ENCODE measurements at regions not wholly inside any gene's neighbourhood (a gene's known extent, or its start where the extent isn't known, plus 50 kb on each side); places are given as distances from the start of the nearest gene placed in this dataset.

GRCh38 chr2:226440127-226440918, 359.3 kb downstream of the IRS1 start:
- H3K4me1 ChIP-seq (ENCODE audit: control insufficient read depth, insufficient read depth, low read length, unreplicated experiment), result peaks cover 26% of the 10 kb centered on the region

GRCh38 chr2:226439337-226439736, 360.3 kb downstream of the IRS1 start:
- Histone ChIP-seq H3K4me3 (ENCODE audit: low read depth, low read length) (peak overlapping the region; percentile 5; the same call in 1 of the 2 replicates), H3K79me2 (ENCODE audit: control insufficient read depth, insufficient read depth, low read length, unreplicated experiment) (no peaks in the 10 kb centered on the region), H2AFZ (ENCODE audit: low read length, unreplicated experiment) (no peak overlapping the region), H3K27ac (ENCODE audit: low read depth, low read length) (peak overlapping the region; percentile 94), H3K4me1 (ENCODE audit: control insufficient read depth, insufficient read depth, low read length, unreplicated experiment) (peaks cover 25% of the 10 kb centered on the region), H3K36me3 (ENCODE audit: insufficient read depth, low read length) (no peaks in the 10 kb centered on the region), H3K27me3 (ENCODE audit: insufficient read depth, low read length) (no peaks in the 10 kb centered on the region)

More at GRCh38 chr2:226440127-226440918, 359.3 kb downstream of the IRS1 start:
- H2AFZ ChIP-seq (ENCODE audit: low read length, unreplicated experiment), result peak overlapping the region; percentile 27
- H3K27me3 ChIP-seq (ENCODE audit: insufficient read depth, low read length), result no peaks in the 10 kb centered on the region
- peak overlapping the region; percentile 94 for H3K27ac ChIP-seq (ENCODE audit: low read depth, low read length)
- H3K4me3 ChIP-seq (ENCODE audit: low read depth, low read length), result peak overlapping the region; percentile 5; the same call in 1 of the 2 replicates
- no peaks in the 10 kb centered on the region for H3K79me2 ChIP-seq (ENCODE audit: control insufficient read depth, insufficient read depth, low read length, unreplicated experiment)
- no peaks in the 10 kb centered on the region for H3K36me3 ChIP-seq (ENCODE audit: insufficient read depth, low read length)

DNA sequence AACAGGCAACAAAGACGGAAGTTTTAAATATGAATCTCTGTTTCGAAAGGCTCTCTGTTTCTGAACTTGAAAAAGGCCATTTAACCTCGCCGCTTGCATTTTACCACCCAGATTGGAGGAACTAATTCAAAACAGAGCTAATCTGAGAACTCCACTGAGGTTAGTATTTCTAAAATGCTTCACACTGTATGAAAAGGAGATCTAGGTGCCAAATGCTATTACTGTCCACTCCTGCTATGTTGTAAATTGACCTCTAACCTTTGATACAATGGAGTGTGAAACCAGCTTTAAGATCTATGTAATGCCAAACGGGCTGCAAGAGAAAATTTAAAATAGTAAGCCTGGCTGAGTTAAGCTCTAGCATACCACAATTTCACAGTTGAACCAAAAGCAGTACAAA, 364.5 kb downstream of the IRS1 start:
- Histone ChIP-seq H3K27ac (ENCODE audit: low read depth, low read length) (no peak overlapping the region), H2AFZ (ENCODE audit: low read length, unreplicated experiment) (no peak overlapping the region), H3K4me3 (ENCODE audit: low read depth, low read length) (no peak overlapping the region), H3K36me3 (ENCODE audit: insufficient read depth, low read length) (no peaks in the 10 kb centered on the region), H3K4me1 (ENCODE audit: control insufficient read depth, insufficient read depth, low read length, unreplicated experiment) (peaks cover 33% of the 10 kb centered on the region), H3K79me2 (ENCODE audit: control insufficient read depth, insufficient read depth, low read length, unreplicated experiment) (no peaks in the 10 kb centered on the region), H3K27me3 (ENCODE audit: insufficient read depth, low read length) (no peaks in the 10 kb centered on the region)

DNA sequence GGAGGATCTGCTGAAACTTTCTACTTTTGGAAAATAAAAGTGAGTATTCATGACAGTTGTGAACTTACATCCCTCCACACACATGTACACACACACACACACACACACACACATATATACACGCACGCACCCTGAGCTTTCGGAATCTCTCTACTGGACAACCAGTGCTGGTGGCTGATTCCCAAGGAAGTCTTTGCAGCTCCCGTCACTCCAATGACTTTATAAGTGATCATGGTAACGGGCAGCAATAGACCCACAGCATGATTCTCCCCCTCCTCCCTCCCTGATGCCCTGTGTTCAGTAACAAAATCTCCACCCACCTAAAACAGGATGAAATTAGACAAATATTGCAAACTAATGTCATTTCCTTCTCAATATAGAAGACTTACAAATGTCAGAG, 364.9 kb downstream of the IRS1 start:
- H2AFZ ChIP-seq (ENCODE audit: low read length, unreplicated experiment), result no peak overlapping the region
- no peak overlapping the region for H3K27ac ChIP-seq (ENCODE audit: low read depth, low read length)
- H3K27me3 ChIP-seq (ENCODE audit: insufficient read depth, low read length), result no peaks in the 10 kb centered on the region
- H3K4me1 ChIP-seq (ENCODE audit: control insufficient read depth, insufficient read depth, low read length, unreplicated experiment), result peaks cover 33% of the 10 kb centered on the region
- no peaks in the 10 kb centered on the region for H3K36me3 ChIP-seq (ENCODE audit: insufficient read depth, low read length)
- peaks cover under 1% of the 10 kb centered on the region for H3K79me2 ChIP-seq (ENCODE audit: control insufficient read depth, insufficient read depth, low read length, unreplicated experiment)
- H3K4me3 ChIP-seq (ENCODE audit: low read depth, low read length), result no peak overlapping the region

GRCh38 chr2:226431288-226431948, 368.2 kb downstream of the IRS1 start:
- Histone ChIP-seq H3K36me3 (ENCODE audit: insufficient read depth, low read length) (no peaks in the 10 kb centered on the region), H3K27ac (ENCODE audit: low read depth, low read length) (peak overlapping the region; percentile 80), H3K4me1 (ENCODE audit: control insufficient read depth, insufficient read depth, low read length, unreplicated experiment) (peaks cover 53% of the 10 kb centered on the region), H3K4me3 (ENCODE audit: low read depth, low read length) (peak overlapping the region; percentile 6; the same call in 1 of the 2 replicates), H3K79me2 (ENCODE audit: control insufficient read depth, insufficient read depth, low read length, unreplicated experiment) (peaks cover 2% of the 10 kb centered on the region), H3K27me3 (ENCODE audit: insufficient read depth, low read length) (no peaks in the 10 kb centered on the region), H2AFZ (ENCODE audit: low read length, unreplicated experiment) (no peak overlapping the region)

GRCh38 chr2:226429476-226429875, 370.1 kb downstream of the IRS1 start:
- Histone ChIP-seq H3K4me1 (ENCODE audit: control insufficient read depth, insufficient read depth, low read length, unreplicated experiment) (peaks cover 73% of the 10 kb centered on the region), H2AFZ (ENCODE audit: low read length, unreplicated experiment) (no peak overlapping the region), H3K4me3 (ENCODE audit: low read depth, low read length) (no peak overlapping the region), H3K36me3 (ENCODE audit: insufficient read depth, low read length) (no peaks in the 10 kb centered on the region), H3K27ac (ENCODE audit: low read depth, low read length) (peak overlapping the region; percentile 97), H3K27me3 (ENCODE audit: insufficient read depth, low read length) (no peaks in the 10 kb centered on the region), H3K79me2 (ENCODE audit: control insufficient read depth, insufficient read depth, low read length, unreplicated experiment) (peaks cover 2% of the 10 kb centered on the region)

GRCh38 chr2:226427538-226428307, 371.9 kb downstream of the IRS1 start:
- Histone ChIP-seq H2AFZ (ENCODE audit: low read length, unreplicated experiment) (no peak overlapping the region), H3K79me2 (ENCODE audit: control insufficient read depth, insufficient read depth, low read length, unreplicated experiment) (peaks cover 2% of the 10 kb centered on the region), H3K4me3 (ENCODE audit: low read depth, low read length) (peak overlapping the region; percentile 40), H3K27me3 (ENCODE audit: insufficient read depth, low read length) (no peaks in the 10 kb centered on the region), H3K4me1 (ENCODE audit: control insufficient read depth, insufficient read depth, low read length, unreplicated experiment) (peaks cover 86% of the 10 kb centered on the region), H3K36me3 (ENCODE audit: insufficient read depth, low read length) (no peaks in the 10 kb centered on the region), H3K27ac (ENCODE audit: low read depth, low read length) (peak overlapping the region; percentile 97)

- peak overlapping the region; percentile 97 for H3K27ac ChIP-seq (ENCODE audit: low read depth, low read length)
These were observed 373.3 kb downstream of the IRS1 start for GRCh38 chr2:226426292-226426736.

GRCh38 chr2:226424971-226425370, 374.6 kb downstream of the IRS1 start:
- Histone ChIP-seq H3K27ac (ENCODE audit: low read depth, low read length) (peak overlapping the region; percentile 97), H3K4me3 (ENCODE audit: low read depth, low read length) (no peak overlapping the region), H2AFZ (ENCODE audit: low read length, unreplicated experiment) (peak overlapping the region; percentile 39), H3K27me3 (ENCODE audit: insufficient read depth, low read length) (no peaks in the 10 kb centered on the region), H3K4me1 (ENCODE audit: control insufficient read depth, insufficient read depth, low read length, unreplicated experiment) (peaks cover 66% of the 10 kb centered on the region), H3K36me3 (ENCODE audit: insufficient read depth, low read length) (no peaks in the 10 kb centered on the region), H3K79me2 (ENCODE audit: control insufficient read depth, insufficient read depth, low read length, unreplicated experiment) (peaks cover 2% of the 10 kb centered on the region)

More at GRCh38 chr2:226426292-226426736, 373.3 kb downstream of the IRS1 start:
- Histone ChIP-seq H3K27me3 (ENCODE audit: insufficient read depth, low read length) (no peaks in the 10 kb centered on the region), H3K36me3 (ENCODE audit: insufficient read depth, low read length) (no peaks in the 10 kb centered on the region), H3K79me2 (ENCODE audit: control insufficient read depth, insufficient read depth, low read length, unreplicated experiment) (peaks cover 2% of the 10 kb centered on the region), H3K4me1 (ENCODE audit: control insufficient read depth, insufficient read depth, low read length, unreplicated experiment) (peaks cover 80% of the 10 kb centered on the region), H2AFZ (ENCODE audit: low read length, unreplicated experiment) (no peak overlapping the region), H3K4me3 (ENCODE audit: low read depth, low read length) (peak overlapping the region; percentile 39; the same call in 1 of the 2 replicates)

DNA sequence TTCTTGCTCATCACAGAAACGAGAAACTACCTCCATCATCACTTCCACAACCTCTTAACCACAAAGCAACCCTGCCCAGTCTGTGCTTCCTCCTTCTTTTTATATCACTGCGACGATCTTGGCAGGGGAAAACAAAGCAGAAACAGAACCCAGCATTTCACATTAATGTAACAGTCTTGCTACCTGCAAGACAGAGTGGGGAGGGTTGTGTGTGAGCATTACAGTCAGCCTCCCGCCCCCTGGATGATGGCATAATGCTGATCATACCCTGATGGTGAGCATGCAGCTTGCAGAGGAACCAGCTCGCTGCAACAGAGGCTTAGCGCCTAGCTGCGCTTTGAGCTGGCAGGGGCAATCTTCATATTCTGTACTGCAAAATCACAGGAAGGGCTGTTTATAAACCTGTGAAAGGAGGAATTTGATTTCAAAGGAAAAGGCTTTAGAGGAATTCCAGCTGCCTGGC, 376.1 kb downstream of the IRS1 start:
- Histone ChIP-seq H3K27ac (ENCODE audit: low read depth, low read length) (no peak overlapping the region), H3K27me3 (ENCODE audit: insufficient read depth, low read length) (no peaks in the 10 kb centered on the region), H3K36me3 (ENCODE audit: insufficient read depth, low read length) (no peaks in the 10 kb centered on the region), H2AFZ (ENCODE audit: low read length, unreplicated experiment) (no peak overlapping the region), H3K4me1 (ENCODE audit: control insufficient read depth, insufficient read depth, low read length, unreplicated experiment) (peaks cover 52% of the 10 kb centered on the region), H3K79me2 (ENCODE audit: control insufficient read depth, insufficient read depth, low read length, unreplicated experiment) (no peaks in the 10 kb centered on the region), H3K4me3 (ENCODE audit: low read depth, low read length) (no peak overlapping the region)
